ENCODE measurements at regions not wholly inside any gene's neighbourhood (a gene's known extent, or its start where the extent isn't known, plus 50 kb on each side); places are given as distances from the start of the nearest gene placed in this dataset.

GRCh38 chr1:54497338-54497737 lies 50.7 kb upstream of the ACOT11 start:
- DNase-seq: no peak

DNA sequence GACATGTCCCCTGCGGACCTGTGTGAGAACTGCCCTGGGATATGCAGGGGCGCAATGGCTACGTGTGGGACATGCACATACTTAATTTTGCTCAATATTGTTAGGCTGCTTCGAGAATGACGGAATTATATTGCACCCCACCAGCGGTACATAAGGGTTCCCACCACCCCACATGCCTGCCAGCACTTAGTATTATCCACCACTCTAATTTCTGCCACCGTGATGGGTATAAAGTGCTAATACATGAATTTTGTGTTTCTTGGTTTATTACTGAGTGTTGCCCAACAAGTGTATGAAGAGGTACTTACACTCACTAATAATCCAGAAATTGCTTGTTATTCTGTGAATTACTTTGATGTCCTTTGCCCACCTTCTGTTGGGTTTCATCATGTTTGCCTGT lies 52.1 kb upstream of the ACOT11 start:
- DNase-seq: no peak

- DNase-seq: no peak
These were observed 54.4 kb upstream of the ACOT11 start for GRCh38 chr1:54493608-54494007.

DNA sequence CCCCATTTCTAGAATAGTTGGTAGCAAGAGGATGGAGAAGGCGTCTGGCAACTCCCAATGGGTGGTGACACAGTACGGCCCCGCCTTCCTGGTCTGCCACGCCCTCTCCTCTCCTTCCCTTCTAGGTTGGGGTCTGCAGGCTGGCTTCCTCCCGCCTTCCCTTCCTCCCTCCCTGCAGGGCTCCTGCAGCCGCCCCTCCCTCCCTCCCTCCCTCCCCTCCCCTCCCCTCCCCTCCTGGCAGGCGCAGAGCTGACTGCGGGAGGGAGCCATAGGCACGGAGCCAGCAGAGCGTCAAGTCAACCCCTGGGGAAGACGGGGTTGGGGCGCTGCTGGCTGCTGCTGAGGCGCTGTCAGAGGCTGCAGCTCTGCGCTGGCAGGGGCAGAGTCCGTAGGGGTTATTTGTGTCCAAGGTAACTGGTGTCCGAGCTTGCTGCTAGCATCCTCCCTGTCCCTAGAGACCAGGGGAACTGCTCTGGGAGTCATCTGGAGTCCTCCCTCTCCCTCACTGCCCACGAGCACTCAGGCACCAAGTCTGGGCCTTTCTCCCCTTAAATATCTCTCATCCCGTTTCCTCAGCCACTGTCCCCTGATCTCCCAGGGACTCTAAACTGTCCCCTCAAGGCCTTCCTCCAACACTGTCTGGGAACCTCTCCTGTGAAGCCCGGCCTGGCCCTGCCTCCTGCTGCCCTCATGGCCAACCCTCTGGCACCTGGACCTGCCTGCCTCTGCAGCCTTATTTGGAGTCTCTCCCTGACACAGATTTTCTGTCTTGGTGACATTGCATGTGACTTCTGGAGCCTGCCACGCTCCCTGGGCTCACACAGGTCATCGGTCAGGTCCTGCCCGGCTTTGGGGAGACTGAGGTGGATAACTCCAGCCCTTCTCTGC lies 57.4 kb upstream of the ACOT11 start:
- no peak for DNase-seq

- no peak for DNase-seq
These were observed 58.3 kb upstream of the ACOT11 start for GRCh38 chr1:54489627-54490250.

DNA sequence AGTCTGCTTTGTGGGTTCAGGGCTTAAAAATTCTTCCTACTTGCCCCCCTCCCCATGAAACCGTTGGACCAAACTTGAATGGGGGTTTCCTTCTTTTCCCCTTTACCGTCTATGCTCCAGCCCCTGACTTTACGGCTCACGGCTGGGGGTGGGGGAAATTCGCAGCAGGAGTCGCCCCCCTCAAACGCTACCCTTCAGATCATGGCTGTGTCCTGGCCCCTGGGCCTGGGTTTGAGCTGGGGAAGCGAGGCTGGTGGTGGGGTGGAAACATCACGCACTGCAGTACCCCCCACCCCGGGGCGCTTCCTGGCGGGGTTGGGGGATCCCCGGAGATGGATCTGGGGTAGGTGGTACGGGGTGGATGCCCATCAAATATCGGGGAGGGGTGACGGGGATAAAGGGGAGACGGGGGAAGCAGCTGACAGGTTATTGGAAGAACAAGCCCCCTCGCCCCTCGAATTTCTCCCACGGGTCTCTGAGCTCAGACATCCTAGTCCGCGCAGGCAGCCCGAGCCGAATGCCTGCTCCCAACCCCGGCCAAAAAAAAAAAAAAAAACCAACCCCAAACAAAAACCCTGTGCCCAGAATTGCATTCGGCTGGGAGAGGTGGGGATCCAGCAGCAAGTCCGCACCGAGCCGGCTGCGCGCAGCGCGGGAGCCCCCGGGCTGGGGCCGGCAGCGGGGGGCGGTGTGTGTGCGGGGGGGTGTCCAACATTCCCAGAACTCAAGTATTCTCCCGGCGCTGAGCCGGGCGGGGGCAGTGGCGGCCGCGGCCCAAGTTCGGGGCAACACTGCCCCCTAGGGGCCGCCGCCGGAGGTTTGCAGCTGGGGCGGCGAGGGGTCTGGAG lies 59.0 kb upstream of the ACOT11 start:
- DNase-seq: peak; percentile 72

GRCh38 chr1:54488065-54488750 lies 59.8 kb upstream of the ACOT11 start:
- DNase-seq: peak; percentile 73

DNA sequence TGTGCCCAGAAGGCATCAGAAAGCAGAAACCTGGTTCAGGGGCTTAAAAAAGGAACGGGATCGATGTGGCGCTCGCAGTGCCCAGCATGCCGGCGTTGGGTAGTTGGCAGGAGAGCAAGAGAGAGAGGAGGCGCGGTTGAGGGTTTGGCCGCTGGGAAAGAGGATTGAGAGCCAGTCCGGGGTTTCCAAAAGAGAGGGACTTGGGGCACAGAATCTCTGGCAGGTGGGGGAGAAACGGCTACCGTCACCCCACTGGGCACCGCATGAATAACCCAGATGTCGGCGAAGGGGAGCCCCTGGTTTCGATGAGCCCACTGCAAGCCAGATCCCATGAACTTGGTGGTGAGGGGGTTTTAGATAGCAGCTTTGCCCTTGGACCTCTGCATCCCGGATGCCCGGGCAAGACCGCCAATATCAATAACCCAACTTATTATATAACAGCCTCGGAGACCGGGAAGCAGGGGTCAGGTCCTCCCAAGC lies 60.4 kb upstream of the ACOT11 start:
- DNase-seq: no peak

DNA sequence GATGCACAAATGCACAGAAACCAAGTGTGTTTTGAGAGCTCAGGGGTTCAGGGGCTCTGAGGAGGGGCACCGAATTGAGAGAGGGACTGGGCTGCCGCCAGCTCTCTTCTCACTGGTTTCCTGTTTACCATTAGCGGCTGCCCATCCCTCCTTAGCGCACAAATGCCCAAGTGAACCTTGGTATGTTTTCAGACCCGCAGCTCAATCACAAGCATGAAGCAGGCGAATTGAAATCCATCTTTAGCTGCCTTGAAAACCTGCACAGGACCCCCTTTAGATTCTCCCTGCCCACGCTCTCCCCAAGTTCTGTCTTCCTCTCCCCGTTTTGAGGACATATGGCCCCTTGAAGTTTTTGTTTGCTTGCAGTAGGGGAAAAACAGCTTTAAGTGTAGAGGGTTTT lies 61.1 kb upstream of the ACOT11 start:
- no peak for DNase-seq

- no peak for DNase-seq
These were observed 62.6 kb upstream of the ACOT11 start for GRCh38 chr1:54485416-54485815.

DNA sequence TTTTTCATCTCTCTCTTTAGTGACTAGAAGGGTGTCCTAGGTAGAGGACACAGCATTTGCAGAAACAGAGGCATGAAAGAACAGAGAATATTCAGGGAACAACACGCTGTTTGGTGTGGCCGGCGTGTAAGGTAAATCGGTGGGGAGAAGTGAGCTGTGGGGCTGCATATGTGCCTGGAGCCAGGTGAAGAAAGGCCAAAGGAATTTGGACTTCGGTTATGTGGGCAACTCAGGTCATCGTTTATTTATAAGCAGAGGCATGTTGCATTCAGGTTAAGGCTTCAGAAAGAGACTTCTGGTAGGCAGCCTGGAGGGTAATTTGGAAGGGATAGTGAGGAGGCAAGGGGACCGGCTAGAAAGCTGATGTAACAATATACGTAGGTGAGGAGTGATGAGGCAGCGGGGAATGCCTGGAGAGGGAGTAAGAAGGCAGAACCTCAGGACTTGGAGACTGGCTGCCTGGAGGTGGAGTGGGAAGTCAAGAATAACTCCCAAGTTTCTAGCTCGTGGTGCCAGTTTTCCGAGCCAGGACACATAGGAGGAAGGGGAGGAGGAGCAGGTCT lies 64.1 kb upstream of the ACOT11 start:
- DNase-seq: no peak

- DNase-seq: no peak
These were observed 66.7 kb upstream of the ACOT11 start for GRCh38 chr1:54481201-54481884.

- DNase-seq: no peak
These were observed 67.5 kb upstream of the ACOT11 start for GRCh38 chr1:54480525-54480848.

- no peak for DNase-seq
These were observed 68.0 kb upstream of the ACOT11 start for GRCh38 chr1:54479841-54480524.

- DNase-seq: no peak
These were observed 68.8 kb upstream of the ACOT11 start for GRCh38 chr1:54479251-54479650.

DNA sequence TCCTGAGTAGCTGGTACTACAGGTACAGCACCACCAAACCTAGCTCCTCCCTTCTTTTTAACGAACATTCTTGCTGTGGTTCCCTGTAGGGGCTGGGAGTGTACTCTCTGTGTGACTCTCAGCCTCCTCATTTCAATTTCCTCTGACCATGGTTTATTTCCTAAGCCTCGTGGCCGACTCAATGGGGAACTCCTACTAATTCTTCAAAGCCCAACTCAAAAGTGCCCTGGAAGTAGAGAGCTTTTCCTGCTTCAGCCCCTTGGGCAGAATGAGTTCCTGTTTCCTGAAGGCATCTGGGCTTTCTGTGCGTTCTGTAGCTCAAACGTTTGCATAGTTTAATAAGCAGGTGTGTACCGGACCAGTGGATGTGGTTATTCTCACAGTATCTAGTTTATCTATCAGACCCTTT lies 70.9 kb upstream of the ACOT11 start:
- no peak for DNase-seq

- DNase-seq: no peak
These were observed 70.4 kb upstream of the SSBP3 start for GRCh38 chr1:54476530-54477109.

GRCh38 chr1:54475946-54476516 lies 69.8 kb upstream of the SSBP3 start:
- DNase-seq: no peak

GRCh38 chr1:54475357-54475881 lies 69.2 kb upstream of the SSBP3 start:
- DNase-seq: peak; percentile 36
